ENCODE measurements at regions not wholly inside any gene's neighbourhood (a gene's known extent, or its start where the extent isn't known, plus 50 kb on each side); places are given as distances from the start of the nearest gene placed in this dataset.

DNA sequence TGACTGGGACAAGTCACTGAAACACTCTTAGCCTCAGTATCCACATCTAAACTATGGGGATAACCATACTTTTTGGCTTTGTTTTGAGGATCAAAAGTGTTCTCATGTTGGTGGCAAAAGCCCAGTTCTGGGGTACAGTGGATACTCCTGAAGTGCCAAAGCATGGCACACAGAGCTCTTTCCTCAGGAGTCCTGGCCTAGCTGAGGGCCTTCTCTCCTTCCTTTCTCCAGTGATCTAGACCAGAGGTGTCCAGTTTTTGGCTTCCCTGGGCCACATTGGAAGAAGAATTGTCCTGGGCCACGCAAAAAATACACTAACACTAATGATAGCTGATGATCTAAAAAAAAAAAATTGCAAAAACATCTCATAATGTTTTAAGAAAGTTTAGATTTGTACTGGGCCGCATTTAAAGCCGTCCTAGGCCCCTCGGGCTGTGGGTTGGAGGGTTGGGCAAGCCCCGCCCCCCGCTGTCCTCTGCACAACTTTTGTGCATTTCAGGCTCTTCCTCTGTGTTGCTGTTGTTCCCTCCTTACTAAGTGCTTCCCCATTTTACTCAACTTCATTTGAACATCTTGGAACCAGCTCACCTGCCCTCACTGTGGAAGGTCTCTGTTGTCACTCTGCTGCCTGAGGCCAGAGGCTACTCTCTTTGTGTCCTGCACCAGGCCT lies 337.0 kb downstream of the CYRIA start:
- DNase-seq = no peak

GRCh38 chr2:16327326-16327725 lies 338.3 kb downstream of the CYRIA start:
- DNase-seq = no peak

GRCh38 chr2:16326711-16327300 lies 338.8 kb downstream of the CYRIA start:
- peak in 1 of 3 experiments; percentile 43 for DNase-seq

- DNase-seq = no peak
Observed at GRCh38 chr2:16325976-16326510, 339.6 kb downstream of the CYRIA start.

- DNase-seq = peak in 1 of 3 experiments; percentile 35
Observed at GRCh38 chr2:16325016-16325975, 340.3 kb downstream of the CYRIA start.

DNA sequence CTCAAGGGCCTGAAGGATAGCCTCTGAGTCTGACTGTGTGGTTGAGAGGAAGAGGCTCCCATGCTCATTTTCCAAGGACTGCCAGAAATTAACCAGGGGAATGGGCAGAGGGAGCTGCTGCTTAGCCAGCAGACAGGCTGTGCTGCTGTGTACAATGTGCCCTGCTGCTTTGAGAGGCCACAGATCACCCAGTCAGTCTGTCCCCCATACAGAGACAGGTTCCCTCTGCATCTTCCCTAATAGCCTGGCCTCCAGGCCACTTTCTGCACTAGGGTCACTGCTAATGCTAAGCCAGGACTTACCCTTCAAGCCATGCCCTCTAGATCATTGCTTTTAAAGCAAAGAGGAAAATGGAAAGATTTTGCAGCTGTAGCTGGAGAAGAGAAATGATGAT lies 341.1 kb downstream of the CYRIA start:
- DNase-seq = no peak

GRCh38 chr2:16323551-16324543 lies 341.8 kb downstream of the CYRIA start:
- DNase-seq = no peak

DNA sequence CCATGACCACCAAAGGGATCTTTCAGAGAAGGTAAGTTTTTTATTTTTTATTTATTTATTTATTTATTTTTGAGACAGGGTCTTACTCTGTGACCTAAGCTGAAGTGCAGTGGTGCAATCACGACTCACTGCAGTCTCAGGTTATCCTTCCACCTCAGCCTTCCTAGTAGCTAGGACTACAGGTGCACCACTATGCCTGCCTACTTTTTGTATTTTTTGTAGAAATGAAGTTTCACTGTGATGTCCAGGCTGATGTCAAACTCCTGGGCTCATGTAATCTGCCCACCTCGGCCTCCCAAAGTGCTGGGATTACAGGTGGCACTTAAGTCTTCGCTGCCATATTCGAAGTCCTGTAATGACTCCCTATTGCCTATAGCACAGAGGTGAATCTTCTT lies 342.5 kb downstream of the CYRIA start:
- no peak for DNase-seq

GRCh38 chr2:16322308-16323125 lies 343.1 kb downstream of the CYRIA start:
- no peak for DNase-seq

GRCh38 chr2:16321872-16322271 lies 343.8 kb downstream of the CYRIA start:
- DNase-seq = peak in 2 of 3 experiments; percentile 10 to 21

- no peak for DNase-seq
Observed at GRCh38 chr2:16321256-16321655, 344.4 kb downstream of the CYRIA start.

GRCh38 chr2:16320716-16321115 lies 344.9 kb downstream of the CYRIA start:
- DNase-seq = peak; percentile 23 to 83 (median 34)

GRCh38 chr2:16319551-16320121 lies 346.0 kb downstream of the CYRIA start:
- DNase-seq = no peak

GRCh38 chr2:16318474-16319195 lies 347.0 kb downstream of the CYRIA start:
- no peak for DNase-seq

DNA sequence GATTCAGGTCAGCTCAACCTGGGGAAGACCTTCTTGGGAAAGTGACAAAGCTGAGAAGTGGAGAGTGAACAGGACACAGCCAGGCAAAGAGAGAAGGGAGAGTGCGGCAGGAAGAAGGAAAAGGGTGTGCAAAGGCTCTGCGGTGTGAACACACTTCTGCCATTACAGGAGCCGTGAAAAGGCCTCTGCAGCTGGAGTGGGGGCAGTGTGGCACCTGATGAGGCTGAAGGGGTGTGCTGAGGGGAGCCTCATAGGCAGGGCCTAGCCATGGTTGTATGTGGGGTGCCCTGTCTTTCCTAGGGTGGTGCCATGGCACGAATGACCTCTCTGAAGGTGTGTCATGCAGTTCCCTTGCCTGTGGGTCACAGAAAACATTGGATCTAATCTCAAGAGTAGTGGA lies 347.6 kb downstream of the CYRIA start:
- no peak for DNase-seq

- DNase-seq = no peak
Observed at GRCh38 chr2:16317211-16317830, 348.3 kb downstream of the CYRIA start.

DNA sequence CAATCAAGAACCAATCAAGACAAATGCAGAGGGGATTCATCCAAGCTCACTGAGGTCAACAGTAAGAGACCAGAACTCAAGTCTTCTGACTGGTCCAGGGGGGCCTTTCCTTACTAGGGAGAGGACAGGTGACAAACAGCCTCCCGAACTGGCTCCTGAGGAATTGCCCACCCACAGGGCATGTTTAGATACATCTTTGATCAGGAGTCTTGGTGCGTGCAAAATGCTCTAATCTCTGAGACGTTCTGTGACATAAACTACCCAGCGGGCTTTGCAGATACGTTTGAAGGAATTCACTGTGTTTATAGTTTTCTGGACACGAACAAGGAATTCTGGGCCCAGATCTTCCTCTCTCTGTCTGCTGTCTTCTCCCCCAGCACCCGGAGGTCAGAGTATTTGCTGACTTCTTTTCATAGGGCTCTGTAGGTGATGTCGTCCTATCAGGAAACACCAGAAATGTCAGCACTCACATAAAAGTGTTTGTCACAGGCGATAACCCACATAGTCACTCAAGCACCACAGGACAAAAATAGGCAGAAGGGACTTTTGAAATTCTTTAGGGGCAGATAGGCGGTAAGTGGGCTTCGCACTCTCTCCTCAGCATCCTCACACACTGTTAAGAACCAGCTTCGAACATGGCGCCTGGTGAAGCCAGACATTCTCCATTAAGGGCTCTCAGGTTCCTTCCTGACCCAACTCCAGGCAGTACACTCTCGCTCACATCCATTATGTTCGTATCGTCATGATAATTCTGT lies 349.0 kb downstream of the CYRIA start:
- DNase-seq = no peak

GRCh38 chr2:16315908-16316307 lies 349.7 kb downstream of the CYRIA start:
- no peak for DNase-seq

- DNase-seq = no peak
Observed at GRCh38 chr2:16315458-16315835, 350.2 kb downstream of the CYRIA start.

Data from NCI-H1417 (cell line).